SIG-M5 treated with dmso at 0.1 percent for 504 hours (cell line): ENCODE measurements at regions not wholly inside any gene's neighbourhood (a gene's known extent, or its start where the extent isn't known, plus 50 kb on each side); places are given as distances from the start of the nearest gene placed in this dataset.
"Not testable (repeated sequence)": the region's sequence is repeated elsewhere in the genome, so short reads cannot be mapped to it uniquely, and the experiment has no call there.

Experiments
- DNase-seq: peaks from one replicate; lab custom pipeline; 2025; ENCODE audit not compliant: unreplicated experiment; lab: John Stamatoyannopoulos, UW

DNA sequence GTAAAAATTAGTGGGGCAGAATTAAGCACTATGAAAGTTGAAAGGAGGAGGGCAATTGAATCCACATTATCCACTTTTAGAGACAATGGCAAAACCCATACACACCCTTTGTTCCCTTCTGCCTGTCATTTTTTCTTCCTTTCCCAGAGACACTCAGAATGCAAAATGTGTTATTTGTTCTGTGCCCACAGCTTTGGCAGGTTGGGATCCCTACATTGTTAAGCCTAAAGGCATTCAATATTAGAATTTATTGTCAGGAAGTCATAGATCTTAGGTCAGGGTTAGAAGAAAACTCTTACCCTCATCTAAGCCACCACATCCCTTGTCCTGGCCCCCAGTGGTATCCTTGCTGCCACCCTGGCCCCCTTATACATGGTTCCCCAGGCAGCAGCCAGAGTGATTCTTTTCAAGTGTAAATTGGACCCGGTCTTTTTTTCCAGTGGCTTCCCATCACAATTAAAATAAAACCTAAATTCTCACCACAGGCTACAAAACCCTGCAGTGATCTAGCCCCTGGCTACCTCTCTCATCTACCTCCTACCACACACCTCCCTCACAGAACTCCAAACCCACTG, 470.1 kb upstream of the ATP11B start:
- no peak for DNase-seq

DNA sequence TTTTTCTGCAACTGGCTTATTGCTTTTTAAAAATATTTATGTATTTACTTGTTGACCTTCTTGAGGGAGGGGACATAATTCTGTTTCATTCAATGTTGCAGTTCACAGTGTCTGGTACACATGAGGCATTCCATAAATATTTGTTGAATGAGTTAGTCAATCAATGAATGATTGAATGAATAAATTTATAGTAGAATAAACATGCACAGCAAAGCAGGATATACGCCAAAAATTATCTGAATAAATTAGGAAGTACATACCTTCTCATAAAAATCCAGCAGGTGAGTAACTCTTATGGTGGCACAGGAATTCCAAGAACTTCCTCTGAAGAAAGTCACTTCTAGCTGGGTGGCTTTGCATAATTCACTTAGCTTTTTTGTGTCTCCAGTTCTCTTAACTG, 469.4 kb upstream of the ATP11B start:
- DNase-seq, result no peak

DNA sequence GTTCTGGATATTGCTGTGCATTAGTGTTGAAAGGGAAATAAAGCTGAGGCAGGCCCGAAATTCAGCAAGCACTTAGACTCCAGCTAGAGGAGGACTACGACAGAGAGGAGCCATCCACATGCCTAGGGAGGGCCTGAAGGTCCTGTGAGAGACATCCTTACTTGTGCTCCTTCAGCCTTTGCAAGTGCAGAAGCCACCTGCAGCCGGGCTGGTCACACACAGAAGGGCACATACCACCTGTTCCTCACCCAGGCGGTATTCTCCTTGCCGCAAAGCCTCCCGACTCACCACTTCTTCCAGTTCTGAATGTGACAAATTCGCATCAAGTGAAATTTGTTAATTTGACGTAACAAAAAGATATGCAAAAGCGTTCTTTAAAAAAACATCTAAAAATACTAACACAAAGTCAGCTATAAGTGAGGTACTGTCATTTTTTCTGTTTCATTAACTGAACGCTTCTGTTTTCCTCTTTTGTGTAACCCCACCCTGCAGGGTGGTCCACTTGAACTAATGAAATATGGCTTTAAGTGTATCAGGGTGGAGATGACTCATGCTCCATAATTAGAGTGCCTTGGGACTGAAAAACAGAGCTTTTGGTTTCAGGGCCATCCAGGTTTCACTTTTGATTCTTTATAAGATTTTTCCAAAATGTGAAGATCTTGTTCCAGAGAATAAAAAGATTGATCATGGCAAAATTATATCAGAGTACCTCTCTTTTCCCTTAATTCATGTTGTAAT, 467.9 kb upstream of the ATP11B start:
- no peak for DNase-seq

DNA sequence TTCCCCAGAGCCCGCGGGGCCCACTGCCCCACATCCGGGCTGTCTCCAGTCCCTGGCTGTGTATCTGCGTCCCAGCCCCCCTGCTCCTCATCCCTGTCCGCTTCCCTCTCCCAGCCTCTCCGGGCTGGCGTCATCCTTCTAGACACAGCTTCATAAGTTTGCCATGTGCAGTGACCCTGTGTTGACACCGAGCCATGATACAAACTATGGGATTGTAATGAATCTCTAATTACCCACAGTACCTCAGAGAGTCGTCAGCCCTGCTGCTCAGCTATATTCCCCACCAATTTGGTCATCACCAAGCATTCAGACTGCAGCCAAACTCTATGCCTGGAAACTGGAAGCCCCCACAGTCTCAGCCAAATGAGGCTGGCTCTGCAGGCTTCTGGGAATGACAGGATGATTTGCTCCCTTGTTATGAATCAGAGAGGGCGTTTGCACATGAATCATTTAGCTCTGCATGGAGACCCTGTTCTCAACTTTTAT, 466.1 kb upstream of the ATP11B start:
- DNase-seq, result no peak

DNA sequence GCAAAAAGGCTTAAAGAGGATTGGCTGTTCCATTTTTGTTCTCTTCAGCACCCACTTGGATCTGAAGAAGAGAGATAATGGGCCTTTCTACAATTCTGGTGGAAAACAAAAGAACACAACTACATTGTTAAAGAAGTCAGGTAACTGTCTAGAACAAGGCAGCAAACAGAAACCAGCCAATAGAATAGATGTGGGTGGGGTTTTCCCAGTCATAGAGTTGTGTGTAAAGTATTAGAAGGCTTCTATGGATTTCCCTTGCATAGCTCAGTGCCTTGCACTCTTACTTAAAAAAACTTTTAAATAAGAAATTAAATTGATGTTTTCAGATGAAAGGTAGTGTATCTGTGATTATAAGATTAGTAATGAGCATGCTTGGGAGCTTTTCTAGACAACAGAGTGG, 462.7 kb upstream of the ATP11B start:
- no peak for DNase-seq

DNA sequence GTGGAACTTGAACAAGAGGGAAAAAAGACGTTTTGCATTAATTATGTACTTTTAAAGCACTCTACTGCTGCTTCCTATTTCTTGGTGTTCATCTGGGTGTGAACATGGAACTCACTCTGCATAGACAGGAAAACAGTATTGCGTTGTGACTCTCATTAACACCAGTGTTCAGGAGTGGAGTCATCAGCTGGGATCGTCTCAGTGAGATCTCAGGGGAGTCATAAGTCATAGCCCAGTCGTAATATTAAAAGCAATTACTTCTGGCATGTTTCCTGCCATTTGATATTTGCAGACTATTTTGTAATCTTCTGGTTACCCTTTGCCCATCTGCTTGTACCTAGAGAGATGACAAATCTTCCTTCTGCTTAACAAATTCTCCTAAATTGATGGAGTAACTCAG, 462.0 kb upstream of the ATP11B start:
- DNase-seq, result no peak

DNA sequence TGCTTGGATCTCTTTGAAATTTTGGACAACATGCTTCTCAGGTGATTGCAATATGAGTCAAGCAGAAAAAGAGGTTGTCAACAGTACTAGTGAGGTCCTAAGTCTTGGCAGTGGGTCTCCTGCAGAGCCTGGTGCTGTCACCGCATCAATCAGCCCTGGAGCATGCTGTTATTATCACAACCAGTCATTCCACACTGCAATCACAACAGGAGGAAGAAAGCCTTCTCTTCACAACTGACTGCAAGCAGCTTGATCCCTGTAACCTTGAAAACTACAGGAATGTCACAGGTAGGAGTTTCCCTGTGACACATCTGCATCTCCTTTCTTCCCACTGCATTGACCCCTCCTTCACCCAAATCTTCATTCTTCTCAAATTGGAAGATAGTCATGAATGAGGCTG, 451.1 kb upstream of the ATP11B start:
- DNase-seq, result no peak

DNA sequence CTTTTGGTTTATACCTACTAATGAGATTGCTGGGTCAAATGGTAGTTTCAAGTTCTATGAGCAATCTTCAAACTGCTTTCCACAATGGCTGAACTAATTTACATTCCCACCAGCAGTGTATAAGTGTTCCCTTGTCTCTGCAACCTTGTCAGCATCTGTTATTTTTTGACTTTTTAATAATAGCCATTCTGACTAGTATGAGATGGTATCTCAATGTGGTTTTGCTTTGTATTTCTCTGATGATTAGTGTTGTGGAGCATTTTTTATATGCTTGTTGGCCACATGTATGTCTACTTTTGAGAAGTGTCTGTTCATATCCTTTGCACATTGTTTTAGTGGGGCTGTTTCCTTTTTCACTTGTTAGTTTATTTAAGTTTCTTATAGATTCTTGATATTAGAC, 449.3 kb upstream of the ATP11B start:
- not testable (repeated sequence) for DNase-seq

DNA sequence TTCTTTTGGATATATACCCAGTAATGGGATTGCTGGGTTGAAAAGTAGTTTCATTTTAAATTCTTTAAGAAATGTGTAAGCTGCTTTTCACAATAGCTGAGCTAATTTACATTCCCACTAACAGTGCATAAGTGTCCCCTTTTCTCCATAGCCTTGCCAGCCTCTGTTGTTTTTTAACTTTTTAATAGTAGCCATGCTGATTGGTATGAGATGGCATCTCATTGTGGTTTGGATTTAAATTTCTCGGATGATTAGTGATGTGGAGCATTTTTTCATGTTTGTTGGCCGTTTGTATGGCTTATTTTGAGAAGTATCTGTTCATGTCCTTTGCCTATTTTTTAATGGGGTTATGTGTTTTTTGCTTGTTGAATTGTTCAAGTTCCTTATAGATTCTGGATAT, 444.3 kb upstream of the ATP11B start:
- DNase-seq, result no peak

DNA sequence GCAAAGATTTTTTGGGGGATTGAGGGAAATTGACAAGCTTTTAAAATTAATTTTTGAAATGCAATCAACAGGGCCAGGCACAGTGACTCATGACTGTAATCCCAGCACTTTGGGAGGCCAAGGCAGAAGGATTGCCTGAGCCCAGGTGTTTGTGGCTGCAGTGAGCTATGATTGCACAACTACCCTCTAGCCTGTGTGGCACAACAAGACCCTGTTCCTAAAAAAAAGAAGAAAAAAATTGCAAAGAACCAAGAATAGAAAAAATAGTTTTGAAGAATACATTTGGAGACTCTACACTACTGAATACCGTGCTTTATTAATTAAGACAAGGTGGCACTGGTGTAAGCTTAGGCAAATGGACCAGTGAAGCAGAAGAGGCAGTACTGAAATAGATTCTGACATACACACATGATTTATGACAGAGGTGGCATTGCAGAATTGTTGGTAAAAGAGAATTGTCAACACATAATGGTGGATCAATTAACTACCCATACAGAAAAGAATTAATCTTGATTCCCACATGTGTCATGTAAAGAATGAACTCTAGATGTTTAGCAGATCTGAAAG, 443.3 kb upstream of the ATP11B start:
- DNase-seq, result no peak

DNA sequence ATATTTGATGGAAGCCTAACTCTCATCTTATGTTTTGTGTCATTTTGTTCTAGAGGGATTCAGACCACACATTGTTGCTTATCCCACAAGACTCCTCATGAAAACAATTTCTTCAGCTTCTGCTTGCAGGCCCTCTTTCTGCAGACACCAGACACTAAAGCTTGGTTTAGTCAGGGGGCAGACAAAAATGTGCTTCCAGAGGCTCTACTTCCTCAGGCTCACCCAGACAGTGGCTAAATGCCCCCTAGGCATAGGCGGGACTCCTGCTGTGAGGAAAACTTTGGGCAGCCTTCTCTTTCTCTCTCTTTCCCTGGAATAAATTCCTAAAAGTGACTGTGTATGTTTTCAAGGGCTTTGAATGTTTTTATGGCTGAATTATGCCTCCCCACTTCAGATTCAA, 435.4 kb upstream of the ATP11B start:
- no peak for DNase-seq

DNA sequence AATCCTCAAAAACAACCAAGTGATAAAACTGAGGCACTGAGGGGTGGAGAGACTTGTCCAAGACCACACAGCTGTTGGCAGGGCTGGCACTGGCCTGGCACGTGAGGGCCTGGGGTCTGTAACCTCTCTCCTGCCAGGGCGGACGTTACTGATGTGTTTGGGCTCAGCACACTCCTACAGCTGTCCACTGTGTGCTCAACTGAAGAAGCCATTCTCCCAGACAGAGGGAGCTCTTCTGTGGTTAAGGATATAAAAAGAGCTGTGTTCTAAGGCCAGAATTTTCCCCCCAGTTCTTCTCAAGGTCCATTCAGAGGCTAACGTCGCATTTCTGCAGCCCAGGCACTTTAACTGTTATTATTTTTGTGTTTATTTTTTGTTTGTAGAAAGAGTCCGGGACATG, 429.0 kb upstream of the ATP11B start:
- peak; percentile 7 for DNase-seq

DNA sequence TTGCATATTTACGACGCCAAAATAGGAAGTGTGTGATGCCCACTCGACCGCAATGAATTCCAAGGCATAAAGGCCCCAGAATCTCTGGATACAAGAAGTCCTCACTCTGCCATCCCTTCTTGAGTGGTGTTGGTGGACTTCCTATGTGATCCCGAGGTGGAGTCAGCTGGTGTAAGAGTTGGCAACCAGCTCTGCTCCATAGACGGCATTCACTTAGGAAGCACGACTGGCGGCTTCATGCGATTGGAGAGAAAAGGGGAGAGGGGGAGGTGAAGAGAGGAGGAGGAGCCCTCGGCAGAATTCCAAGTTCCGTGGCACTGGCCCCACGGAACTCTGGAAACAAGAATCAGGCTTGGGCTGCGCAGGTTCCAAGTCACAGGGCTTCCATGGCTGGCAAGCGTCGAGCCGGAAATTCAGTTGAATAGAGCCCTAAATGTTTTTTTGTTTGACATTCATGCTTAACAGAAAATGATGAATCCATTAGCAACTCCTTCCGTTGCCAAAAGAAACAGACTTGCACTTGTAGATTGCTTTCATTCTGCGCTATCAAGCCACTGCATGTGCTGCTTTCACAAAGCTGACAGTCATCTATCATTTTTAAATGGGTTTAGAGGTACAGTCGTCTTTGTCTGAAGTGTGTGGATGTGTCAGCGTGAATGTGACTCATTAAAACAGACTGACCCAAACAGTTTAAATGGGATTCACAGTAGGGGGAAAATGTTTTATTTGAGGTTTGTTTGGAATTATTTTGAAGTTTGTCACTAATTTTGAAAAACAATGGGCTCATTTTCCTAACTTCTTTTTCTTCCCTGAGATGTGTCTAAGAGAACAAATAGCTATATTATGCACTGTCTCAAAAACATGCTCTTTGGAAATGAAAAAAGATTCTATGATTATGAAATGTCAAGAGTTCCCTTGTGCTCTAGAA, 428.3 kb upstream of the ATP11B start:
- no peak for DNase-seq

DNA sequence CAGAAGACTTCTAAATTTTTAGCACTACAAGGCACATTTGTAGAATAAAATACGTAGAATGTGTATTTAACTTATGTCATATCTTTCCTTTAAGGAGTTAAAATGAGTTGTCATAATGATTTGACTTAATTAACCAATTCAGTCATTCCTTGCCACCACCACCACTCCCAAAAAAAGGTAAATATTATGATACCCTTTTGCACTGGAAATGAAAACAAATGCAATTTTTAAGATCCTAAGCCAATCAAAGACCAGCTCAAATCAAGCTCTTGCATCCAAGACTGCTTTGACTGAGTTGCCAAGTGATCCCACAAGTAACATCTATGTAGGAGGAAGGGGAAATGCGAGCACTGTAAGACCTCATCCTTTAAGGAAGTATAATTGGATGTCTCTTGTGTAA, 426.6 kb upstream of the ATP11B start:
- DNase-seq, result no peak

DNA sequence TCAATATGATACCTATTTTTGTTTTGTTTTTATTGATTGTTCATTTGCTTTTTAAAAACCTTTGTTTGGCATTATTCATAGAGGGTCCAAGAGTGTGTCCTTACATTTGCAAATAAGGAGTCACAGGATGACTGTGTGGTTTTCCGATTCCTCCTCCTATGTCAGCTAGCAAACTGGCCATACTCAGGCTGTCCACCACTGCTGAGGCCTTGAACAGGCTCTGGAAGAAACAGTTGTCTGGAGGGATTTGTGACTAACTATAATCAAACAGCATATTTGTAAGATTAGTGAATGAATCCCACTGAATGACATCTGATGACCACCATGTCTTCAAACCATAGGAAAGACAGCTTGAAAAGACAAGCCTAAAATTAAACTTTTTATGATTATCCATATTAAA, 423.4 kb upstream of the ATP11B start:
- no peak for DNase-seq

DNA sequence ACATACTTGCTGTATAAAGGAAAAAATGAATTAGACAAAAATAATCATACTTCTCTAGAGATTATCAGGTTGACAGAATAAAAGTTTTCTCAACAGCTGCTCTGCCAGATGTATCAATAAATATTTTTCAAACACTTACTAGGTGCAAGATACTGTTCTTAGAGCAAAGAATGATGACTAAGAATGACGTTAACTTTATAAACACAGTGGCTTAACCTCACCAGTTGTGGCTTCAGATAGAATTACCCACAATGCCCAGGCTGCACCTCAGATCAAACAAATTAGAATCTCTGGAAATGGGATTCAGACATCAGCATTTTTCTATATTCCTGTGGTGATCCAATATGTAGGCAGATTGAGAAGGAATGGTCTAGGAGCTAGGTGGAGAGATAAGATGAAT, 422.4 kb upstream of the ATP11B start:
- no peak for DNase-seq

DNA sequence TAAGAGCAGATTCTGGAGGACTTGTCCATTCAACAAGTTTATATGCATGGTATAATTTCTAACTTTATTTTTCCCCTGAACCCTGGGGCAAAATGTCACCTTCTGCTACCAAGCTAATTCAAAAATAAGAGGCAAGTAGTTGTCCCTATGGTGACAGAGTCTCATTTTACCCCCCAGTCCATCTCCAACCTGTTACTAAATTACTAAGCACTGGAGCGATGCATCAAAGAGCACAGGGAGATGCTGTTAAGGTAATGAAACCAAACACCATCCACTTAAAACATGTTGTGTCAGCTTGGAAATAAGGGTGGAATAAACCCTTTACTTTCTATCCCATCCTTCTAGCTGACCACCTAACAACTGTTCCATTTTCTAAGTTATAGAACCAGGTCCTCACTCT, 417.4 kb upstream of the ATP11B start:
- no peak for DNase-seq

DNA sequence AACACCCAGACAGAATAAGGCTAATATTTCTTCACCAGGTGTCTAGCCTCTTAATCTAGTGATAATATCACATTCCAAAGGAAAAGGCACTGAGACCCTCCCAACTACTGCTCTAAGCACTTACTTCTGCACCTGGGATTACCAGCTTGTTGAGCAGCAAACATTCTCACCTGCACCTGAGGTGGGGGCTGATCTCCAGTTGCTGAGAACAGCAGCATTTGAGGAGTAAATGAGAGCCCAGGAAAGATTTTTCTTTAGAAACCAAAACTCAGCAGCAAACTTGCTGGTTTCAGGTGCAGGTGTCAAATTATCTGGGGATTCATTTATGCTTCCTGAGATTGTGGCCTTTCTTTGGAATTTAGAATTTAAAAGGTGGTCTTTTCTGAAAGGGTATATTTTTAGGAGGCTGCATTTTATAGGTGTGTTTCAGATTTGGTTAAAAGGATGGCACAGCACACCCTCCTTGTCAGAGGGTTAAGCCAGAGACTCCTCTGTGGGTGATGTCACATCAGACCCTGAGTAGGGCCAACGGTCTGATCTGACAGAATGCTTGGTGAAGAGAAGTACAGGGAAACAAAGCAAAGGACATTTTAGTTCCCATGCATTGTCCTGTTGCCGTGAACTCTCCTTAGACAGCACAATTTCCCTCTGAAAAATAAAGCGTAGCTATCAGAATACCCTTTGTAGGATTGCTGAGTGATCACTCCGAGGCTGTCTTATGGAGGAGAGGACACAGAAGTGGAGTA, 411.0 kb upstream of the ATP11B start:
- DNase-seq, result no peak

DNA sequence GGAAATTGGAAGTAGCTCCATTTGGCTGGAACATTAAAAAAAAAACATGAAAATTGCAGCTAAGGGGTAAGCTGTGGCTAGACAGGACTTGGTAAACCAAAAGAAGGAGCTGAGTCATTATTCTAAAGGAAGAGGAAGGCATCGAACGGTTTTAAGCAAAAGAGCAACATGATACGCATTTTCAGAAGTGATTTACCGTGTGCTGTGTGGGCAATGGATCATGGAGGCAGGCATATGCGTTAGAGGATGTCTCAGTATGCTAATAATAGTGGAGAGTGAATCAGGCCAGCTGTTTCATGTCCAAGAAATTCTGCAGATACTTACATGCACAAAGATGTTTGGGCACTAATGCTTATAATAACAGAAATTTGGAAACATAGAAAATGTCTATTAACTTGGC, 409.1 kb upstream of the ATP11B start:
- DNase-seq, result no peak

DNA sequence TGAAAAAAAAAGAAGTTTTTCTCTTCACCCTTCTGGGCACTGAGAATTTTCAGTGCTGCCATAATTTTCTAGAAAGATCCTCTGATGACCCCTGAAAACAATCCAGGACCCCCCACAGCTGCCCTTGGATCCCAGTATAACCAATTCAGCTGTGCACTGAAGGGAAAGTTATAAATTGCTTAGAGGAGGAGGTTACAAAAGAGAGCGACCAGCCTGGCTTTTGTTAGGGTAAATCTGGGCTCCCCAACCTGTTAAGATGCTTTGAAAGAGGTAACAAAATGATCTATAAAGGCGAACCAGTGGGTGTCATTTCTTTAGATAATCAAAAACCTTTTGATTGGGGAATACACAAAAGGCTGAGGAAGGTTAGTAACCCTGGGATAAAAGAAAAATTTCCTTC, 407.9 kb upstream of the ATP11B start:
- no peak for DNase-seq

DNA sequence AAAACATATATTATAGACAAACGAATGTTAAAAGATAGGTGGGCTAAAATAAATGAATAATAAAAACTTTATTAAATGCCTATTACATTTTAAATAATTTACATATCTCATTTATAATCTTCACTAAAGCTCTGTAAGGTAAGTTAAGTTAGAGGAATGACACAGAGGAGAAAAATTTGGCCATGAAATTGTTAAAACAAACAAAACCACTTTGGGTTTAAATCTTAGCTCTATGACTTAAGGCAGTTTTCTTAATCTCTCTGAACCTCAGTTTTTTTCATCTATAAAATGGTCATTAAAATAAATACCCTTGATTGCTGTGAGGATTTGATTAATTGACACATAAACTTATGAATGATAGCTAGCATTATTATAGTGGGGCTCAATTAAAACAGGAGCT, 404.8 kb upstream of the ATP11B start:
- DNase-seq, result no peak
